ENCODE measurements at regions not wholly inside any gene's neighbourhood (a gene's known extent, or its start where the extent isn't known, plus 50 kb on each side); places are given as distances from the start of the nearest gene placed in this dataset.
"Not testable (repeated sequence)": the region's sequence is repeated elsewhere in the genome, so short reads cannot be mapped to it uniquely, and the experiment has no call there.

GRCh38 chr5:56410696-56411095 is 177.6 kb upstream of the ANKRD55 start:
- no peak for DNase-seq

- DNase-seq = no peak
Measured at GRCh38 chr5:56409331-56410190, 176.4 kb upstream of the ANKRD55 start.

- DNase-seq = no peak
Measured at GRCh38 chr5:56406838-56407237, 173.7 kb upstream of the ANKRD55 start.

DNA sequence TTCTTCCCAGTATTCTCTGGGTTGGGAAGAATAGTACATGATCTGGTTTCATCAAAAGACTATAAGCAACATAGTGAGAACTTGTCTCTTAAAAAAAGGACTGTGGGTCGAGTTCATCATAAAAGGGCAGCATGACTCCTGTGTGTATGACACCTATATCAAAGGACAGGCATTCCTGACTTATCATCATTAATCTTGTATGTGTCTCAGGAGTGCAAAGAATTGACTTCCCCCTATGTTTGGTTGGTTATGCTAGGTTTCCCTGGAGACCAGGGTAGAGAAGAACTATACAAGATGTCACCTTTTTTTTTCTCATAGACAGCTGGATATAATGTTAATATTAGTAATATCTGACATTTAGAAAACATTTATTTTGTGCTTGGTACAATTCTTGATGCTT is 173.1 kb upstream of the ANKRD55 start:
- DNase-seq = no peak

DNA sequence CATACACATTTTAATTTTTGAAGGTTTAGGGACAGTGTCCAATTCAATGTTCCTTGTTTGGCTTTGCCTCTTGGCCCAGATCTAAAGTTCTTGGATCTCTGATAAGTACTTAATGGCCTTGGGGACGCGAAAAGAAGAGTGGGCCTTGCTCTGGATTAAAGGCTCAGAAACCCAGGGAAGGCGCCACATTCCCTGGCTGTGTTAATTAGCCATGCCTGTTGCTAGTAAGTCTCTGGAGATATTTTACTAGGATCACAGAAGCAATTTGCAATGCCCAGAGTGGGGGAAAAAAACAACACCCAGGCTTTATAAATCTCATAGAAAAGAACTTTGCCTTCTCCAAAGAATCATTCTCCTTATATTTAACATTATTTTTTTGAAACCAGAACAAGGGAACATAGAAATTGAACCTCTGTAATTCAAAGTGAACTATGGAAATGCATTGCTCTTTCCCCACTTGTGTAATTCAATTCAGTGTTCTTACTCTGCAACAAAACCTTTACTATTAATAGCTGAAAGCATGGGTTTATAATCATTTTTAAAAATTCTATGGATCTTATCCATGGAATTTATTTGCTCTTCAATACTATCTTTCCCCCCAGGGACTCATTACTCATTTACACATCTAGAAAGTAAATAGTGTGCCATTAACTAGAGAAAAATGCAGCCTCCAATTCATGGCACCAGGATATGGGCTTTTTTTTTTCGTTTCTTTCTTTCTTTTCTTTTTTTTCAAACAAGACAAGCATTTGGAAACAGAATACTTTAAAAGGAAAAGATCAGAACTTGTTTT is 172.2 kb upstream of the ANKRD55 start:
- DNase-seq = no peak

- DNase-seq = no peak
Measured at GRCh38 chr5:56402266-56403220, 169.4 kb upstream of the ANKRD55 start.

- DNase-seq = not testable (repeated sequence)
Measured at GRCh38 chr5:56397796-56398195, 164.7 kb upstream of the ANKRD55 start.

DNA sequence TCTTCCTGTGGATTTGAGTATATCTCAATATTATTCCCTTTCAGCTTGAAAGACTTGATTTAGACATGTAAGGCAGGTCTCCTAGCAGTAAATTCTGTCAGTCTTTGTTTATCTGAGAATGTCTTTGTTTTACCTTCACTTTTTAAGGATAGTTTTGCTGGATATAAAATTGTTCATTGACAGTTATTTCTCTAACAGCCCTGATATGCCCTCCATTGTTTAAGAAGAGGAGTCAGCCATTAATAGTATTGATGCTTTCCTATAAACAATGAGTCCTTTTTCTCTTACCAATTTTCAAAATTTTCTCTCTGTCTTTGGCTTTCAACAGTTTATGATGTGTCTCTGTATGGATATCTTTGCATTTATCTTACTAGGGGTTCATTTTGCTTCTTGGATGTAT is 163.5 kb upstream of the ANKRD55 start:
- DNase-seq = no peak

DNA sequence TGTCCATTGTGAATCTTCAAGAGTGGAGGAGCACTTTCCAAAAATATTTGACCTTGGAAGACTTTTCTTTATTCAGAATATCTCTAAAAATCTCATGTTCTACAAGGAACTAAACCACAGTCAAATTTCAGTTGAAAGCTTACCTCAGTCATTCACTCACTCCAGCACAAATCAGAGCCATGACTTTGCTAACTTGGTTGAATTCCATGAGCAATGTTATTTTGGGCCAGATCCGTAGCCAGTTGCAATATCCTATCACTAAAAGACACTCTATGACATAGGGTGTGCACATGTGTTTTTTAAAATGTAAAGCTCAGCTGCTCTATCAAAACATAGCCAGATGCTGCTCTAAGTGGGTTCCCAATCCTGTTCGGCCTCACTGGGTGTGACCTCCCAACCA is 156.1 kb upstream of the ANKRD55 start:
- no peak for DNase-seq

DNA sequence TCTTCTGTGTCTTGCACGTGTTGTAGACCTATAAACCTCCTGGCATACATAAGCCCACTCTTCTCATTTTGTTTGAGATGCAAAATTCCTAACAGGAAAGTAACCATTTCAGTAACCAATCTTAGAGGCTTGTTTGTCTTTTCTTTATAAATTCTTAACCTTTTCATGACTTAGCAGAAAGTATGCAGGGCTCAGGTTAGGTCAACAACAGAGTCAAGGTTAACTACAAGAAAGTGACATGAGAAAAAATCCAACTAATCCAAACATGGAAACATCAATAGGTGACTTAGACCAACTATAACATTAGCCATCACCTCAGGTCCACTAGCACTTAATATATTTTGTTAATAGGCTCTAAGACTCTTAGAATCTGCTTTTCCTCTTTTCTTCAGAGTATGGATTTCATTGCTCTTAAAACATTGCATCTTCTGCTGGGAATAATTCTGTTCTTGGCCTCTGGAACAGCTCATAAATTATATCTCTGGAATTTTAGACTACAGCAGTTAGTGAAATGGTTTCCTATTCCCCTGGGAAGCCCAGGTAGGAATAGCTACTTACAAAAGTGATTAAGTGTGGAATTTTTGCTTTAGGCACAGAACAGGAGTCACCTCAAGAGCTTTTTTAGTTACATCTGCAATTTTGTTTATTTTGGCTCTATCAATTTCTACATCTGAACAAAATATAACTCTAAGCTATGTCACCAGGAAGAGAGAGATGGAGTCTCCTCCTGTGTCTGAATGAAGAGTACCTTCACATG is 155.3 kb upstream of the ANKRD55 start:
- DNase-seq = no peak

DNA sequence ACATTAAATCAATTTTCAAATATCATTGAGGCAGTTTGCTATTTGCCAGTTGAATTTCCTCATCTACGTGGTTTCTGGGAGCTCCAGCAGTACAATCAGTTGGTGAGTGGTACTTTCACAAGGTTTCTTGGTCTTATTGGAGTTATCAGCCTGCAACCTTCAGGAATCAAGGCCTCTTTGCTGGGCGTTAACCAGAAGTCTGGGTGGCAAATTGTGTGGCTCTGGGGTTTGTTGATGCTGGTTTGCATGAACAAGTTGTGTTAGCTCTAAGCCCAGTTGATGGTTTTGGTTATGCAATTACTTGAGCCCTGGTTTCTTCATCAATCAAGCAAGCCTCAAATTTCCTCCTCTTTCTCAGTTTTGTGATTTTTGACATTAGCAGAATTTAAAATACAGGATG is 152.9 kb upstream of the ANKRD55 start:
- DNase-seq = no peak

GRCh38 chr5:56384186-56384585 is 151.1 kb upstream of the ANKRD55 start:
- DNase-seq = no peak

DNA sequence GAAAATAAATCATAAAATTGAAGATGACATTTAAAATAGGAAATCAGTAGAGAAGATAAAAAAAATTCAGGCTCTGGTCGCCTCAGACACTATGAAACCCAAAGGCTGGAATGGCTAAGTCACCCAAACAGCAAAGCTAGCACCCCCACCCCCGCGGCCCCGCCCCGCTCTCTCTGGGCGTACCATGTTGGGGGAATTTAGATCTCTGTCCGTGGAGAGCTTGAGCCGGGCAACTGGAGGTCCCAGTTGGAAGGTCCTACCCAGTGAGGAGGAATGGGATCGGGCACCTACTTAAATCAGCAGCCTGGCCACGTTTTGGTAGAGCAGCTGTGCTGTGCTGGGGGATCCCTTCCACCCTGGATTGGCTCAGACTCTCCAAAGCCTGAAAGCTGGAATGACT is 150.6 kb upstream of the ANKRD55 start:
- no peak for DNase-seq

DNA sequence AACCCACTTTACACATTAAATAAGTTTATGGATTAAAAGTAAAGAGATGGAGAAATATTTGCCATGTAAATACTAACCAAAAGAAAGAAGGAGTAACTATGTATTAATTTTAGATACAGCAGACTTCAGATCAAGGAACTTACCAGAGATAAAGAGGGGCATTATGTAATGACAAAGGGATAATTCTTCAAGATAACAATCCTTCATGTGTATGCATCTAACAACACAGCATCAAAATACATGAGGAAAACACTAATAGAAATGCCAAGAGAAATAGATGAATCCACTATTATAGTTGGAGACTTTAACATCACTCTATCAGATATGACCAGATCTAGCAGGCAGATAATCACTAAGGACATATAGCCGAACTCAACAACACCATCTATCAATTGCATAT is 149.8 kb upstream of the ANKRD55 start:
- DNase-seq = no peak

DNA sequence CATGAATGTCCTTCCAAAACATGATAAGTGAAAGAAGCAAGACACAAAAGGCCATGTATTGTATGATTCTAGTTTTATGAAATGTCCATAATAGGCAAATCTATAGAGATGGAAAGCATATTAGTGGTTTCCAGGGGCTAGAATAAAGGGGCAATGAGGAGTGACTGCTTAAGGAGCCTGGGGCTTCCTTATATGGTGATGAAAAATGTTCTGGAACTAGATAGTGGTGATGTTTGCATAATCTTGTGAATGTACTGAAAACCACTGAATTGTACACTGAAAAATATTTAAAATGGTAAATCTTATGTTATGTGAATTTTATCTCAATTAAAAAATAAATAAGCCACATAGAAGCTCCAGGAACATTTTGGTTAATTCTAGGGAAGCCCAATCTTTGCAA is 144.4 kb upstream of the ANKRD55 start:
- DNase-seq = no peak

GRCh38 chr5:56376128-56376527 is 143.0 kb upstream of the ANKRD55 start:
- no peak for DNase-seq

GRCh38 chr5:56375011-56375410 is 141.9 kb upstream of the ANKRD55 start:
- DNase-seq = peak; percentile 14

GRCh38 chr5:56372491-56372890 is 139.4 kb upstream of the ANKRD55 start:
- DNase-seq = not testable (repeated sequence)

DNA sequence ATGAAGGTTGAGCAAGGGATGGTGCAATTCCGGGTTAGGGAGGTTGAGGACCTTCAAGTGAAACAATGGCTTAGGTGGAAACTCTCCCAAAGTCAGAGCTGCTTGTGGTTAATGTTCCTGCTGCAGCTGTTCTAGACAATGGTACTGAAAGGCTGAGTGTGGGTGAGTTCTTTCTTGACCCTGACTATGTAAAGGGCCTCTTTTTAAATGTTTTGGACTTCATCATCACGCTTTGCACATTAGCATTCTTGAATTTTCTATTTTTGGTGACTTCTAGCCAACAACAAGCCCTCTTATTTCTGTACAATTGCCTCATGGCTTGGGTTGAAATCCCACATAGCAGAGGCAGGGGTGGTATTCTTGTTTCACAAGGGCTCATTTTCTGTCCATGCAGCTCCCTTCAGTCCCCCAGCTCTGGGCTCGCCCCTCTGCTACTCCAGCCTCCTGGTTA is 136.3 kb upstream of the ANKRD55 start:
- DNase-seq = no peak

GRCh38 chr5:56367748-56368147 is 134.6 kb upstream of the ANKRD55 start:
- no peak for DNase-seq

- no peak for DNase-seq
Measured at GRCh38 chr5:56366986-56367385, 133.9 kb upstream of the ANKRD55 start.

- no peak for DNase-seq
Measured at GRCh38 chr5:56361398-56361797, 128.3 kb upstream of the ANKRD55 start.
